ENCODE measurements at regions not wholly inside any gene's neighbourhood (a gene's known extent, or its start where the extent isn't known, plus 50 kb on each side); places are given as distances from the start of the nearest gene placed in this dataset.

- DNase-seq (ENCODE audit: low spot score): no peak
These were observed 80.2 kb downstream of the C6orf118 start for GRCh38 chr6:165229216-165229615.

- DNase-seq (ENCODE audit: low spot score): no peak
These were observed 81.6 kb downstream of the C6orf118 start for GRCh38 chr6:165227644-165228329.

DNA sequence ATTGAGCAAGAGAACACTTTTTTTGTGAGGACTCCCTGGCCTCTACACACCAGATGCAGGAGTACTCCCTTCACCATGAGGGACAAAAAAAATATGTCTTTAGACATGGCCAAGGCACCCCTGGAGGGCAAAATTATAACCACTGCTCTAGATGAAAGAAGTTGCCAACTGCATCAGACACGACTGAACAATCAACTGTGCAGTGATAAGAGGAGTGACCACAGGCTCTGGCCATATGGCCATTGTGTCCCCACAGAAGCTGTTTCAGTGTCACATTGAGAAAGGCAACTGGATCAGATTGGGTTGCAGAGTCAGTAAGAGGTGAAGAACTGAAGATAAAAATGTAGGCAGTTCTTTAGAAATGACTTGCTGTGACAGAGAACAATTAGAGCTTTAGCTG lies 85.7 kb downstream of the C6orf118 start:
- no peak for DNase-seq (ENCODE audit: low spot score)

DNA sequence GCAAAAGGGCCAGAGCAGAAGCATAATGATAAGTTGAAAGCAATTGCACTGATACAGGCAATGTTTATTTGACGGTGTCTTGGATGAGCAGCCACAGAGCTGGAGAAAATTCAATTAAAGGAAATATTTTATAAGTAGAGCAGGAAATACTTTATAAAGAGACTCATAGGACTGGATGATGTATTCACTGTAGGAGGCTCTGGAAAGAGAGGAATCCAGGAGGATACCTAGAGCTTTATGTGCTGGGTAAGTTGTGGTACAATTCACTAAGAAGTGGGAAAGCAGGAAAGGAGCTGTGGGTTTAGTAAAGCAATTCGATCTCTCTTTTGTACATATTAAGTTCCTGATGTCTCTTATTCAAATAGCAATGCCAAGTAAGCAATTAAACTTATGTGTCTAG lies 86.3 kb downstream of the C6orf118 start:
- DNase-seq (ENCODE audit: low spot score): no peak

DNA sequence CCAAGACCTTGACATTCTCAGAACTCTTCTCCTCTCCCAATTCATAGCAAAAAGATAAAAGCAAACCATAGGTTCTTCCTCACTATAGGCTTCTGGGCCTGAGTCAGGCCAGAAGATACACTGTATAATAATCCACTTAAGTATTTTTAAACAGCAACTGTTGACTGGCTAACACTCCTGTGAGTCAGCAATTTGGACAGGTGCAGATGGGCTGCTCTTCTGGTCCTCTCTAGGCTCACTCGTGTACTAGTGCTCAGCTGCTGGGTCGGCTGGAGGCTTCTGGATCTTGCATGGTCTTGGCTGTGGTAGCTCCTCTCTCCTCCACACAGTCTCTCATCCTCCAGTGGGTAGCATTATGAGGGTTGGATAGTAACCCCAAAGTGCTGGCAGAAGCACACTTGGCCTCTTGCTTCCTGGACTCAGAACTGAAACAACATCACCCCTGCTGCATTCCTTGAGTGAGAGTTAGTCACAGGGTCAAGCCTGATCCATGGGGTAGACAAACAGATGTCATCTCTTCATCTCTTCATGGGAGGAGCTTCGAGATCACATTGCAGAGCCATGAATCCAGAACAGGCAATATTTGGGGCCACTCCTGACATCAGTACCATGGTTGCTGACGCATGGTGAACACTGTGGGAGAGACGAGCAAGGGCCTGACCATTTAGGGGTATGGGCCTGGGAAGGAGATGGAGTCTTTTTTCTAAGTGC lies 86.9 kb downstream of the C6orf118 start:
- no peak for DNase-seq (ENCODE audit: low spot score)

- DNase-seq (ENCODE audit: low spot score): no peak
These were observed 89.4 kb downstream of the C6orf118 start for GRCh38 chr6:165220045-165220444.

DNA sequence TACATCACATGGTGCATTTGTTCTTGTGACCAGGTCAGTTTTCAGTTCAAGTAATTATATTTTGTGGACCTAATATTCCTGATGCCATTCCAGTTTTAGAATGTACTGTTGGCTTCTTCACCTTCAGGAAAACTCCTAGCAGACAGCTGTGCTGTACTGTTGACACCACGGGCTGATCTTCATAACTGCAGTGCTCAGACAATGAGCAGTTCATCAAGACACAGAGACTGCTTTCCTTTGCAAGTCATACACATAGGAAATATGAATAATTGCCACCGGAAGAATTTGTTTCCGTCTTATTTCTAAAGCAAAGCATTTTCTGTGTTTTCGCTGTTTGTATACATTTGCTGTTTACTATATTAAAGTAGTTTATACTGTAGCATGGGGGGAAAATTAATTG lies 89.8 kb downstream of the C6orf118 start:
- DNase-seq (ENCODE audit: low spot score): no peak

GRCh38 chr6:165218829-165219228 lies 90.6 kb downstream of the C6orf118 start:
- no peak for DNase-seq (ENCODE audit: low spot score)

GRCh38 chr6:165206798-165207197 lies 102.6 kb downstream of the C6orf118 start:
- no peak for DNase-seq (ENCODE audit: low spot score)

- DNase-seq (ENCODE audit: low spot score): no peak
These were observed 103.8 kb downstream of the C6orf118 start for GRCh38 chr6:165205632-165206031.

GRCh38 chr6:165204807-165205545 lies 104.4 kb downstream of the C6orf118 start:
- no peak for DNase-seq (ENCODE audit: low spot score)

- no peak for DNase-seq (ENCODE audit: low spot score)
These were observed 109.2 kb downstream of the C6orf118 start for GRCh38 chr6:165200178-165200577.

GRCh38 chr6:165191461-165191860 lies 117.9 kb downstream of the C6orf118 start:
- no peak for DNase-seq (ENCODE audit: low spot score)

GRCh38 chr6:165186441-165187205 lies 122.8 kb downstream of the C6orf118 start:
- no peak for DNase-seq (ENCODE audit: low spot score)

GRCh38 chr6:165186041-165186440 lies 123.4 kb downstream of the C6orf118 start:
- no peak for DNase-seq (ENCODE audit: low spot score)

DNA sequence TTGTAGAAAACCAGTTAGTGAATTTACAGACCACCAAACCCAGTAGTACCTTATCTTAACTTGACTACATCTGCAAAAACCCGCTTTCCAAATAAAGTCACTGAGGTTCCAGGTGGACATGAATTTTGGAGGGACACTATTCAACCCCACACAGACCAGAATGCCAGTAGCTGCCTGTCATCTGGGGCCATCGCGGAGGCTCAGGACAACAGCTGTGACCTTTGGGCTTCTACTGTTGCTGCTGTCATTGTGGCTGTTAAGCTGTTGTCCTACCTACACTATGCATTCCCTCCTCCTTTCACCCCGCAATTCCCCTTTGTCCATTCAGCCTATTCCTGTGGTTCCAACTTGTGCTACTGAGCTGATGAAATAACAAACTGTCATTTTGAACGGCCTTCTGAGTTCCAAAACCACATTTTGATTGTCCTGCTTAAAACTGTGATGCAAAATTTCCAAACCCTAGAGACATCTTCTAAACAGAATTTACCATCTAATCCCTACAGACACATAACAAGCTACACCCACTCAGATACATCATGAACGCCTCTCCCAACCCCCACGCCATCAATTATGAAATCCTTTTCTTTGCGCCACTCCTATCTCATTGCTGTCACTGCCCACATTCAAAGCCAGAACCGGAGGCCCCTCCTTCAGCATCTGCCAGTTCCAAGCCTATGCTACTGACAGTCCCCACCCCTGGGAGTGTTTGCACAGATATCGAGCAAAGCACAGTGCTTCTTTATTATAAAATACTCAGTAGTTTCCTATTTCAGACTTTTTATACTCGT lies 125.0 kb downstream of the C6orf118 start:
- DNase-seq (ENCODE audit: low spot score): no peak

- DNase-seq (ENCODE audit: low spot score): no peak
These were observed 125.8 kb downstream of the C6orf118 start for GRCh38 chr6:165183496-165184140.

GRCh38 chr6:165183071-165183470 lies 126.3 kb downstream of the C6orf118 start:
- no peak for DNase-seq (ENCODE audit: low spot score)

DNA sequence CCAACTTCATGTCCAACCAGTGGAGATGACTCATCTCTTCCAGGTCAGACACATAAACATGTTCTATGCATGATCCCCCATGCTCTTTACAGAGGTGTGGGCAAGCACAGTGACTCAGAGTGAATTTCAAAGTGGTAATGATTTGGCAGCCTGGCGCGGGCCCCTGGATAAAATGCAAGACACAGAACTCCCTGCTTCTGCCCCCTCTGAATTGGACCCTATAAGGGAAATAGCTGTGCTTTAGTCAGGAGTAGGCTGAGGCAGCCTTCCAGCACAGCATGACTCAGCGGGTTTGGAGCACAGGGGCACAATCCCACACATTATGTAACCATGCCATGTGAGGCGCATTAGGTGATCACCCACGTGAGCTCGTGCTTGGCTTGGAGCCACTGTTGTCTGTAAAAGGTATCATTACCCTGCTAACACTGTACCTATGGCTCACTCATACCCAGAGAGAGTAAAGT lies 127.4 kb downstream of the C6orf118 start:
- no peak for DNase-seq (ENCODE audit: low spot score)

DNA sequence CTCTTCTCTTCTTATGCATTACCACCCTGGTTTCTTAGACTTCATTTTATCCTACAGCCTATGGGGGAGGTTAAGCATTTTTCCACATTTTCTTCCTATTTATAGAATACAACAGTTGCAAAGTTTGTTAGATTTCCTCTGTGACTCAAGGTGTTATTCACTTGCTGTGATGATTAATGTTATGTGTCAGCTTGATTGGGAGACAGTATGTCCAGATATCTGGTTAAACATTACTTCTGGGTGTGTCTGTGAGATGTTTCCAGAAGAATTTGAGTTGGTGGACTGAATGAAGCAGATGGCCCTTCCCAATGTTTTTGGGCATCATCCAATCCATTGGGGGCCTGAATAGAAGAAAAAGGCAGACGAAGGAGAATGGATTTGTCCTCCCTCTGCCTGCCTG lies 131.3 kb downstream of the C6orf118 start:
- DNase-seq (ENCODE audit: low spot score): no peak

GRCh38 chr6:165173484-165173883 lies 135.9 kb downstream of the C6orf118 start:
- DNase-seq (ENCODE audit: low spot score): no peak
